GM23248 (cell line): ENCODE measurements at regions not wholly inside any gene's neighbourhood (a gene's known extent, or its start where the extent isn't known, plus 50 kb on each side); places are given as distances from the start of the nearest gene placed in this dataset.

Experiments
- DNase-seq: peaks from one replicate; pipeline ENCODE4 v3.0.0-alpha.2; 2015
- H2AFZ ChIP-seq: fragments of 200-600 bp; sonication (generic); 2 replicates; pipeline ENCODE4 v1.6.1; 2016; ENCODE audit warnings: antibody characterized with exemption
- H3F3A ChIP-seq: fragments of 200-600 bp; sonication (generic); 2 replicates; pipeline ENCODE4 v1.6.1; 2016; ENCODE audit warnings: mild to moderate bottlenecking, antibody characterized with exemption, mixed run types; ENCODE audit not compliant: insufficient read depth
- H3K27ac ChIP-seq: fragments of 200-600 bp; sonication (generic); 2 replicates; pipeline ENCODE4 v1.5.1; 2016; ENCODE audit warnings: mild to moderate bottlenecking
- H3K27me3 ChIP-seq: fragments of 200-600 bp; sonication (generic); replicated peaks from 2 replicates; pipeline ENCODE4 v1.6.1; 2016; ENCODE audit warnings: mild to moderate bottlenecking; ENCODE audit not compliant: insufficient read depth
- H3K36me3 ChIP-seq: fragments of 200-600 bp; sonication (generic); 2 replicates; pipeline ENCODE4 v1.6.1; 2016; ENCODE audit warnings: low read depth, mild to moderate bottlenecking
- H3K4me1 ChIP-seq: fragments of 200-600 bp; sonication (generic); 2 replicates; pipeline ENCODE4 v1.6.1; 2016; ENCODE audit warnings: mild to moderate bottlenecking; ENCODE audit not compliant: insufficient read depth
- H3K4me2 ChIP-seq: fragments of 200-600 bp; sonication (generic); one replicate; pipeline ENCODE4 v1.6.1; 2016; ENCODE audit warnings: mild to moderate bottlenecking; ENCODE audit not compliant: unreplicated experiment
- H3K4me3 ChIP-seq: fragments of 200-600 bp; sonication (generic); 2 replicates; pipeline ENCODE4 v1.5.1; 2016; ENCODE audit warnings: mild to moderate bottlenecking
- H3K79me2 ChIP-seq: fragments of 200-600 bp; sonication (generic); 2 replicates; pipeline ENCODE4 v1.6.1; 2016; ENCODE audit warnings: mild to moderate bottlenecking; ENCODE audit not compliant: insufficient read depth
- H3K9ac ChIP-seq: fragments of 200-600 bp; sonication (generic); 2 replicates; pipeline ENCODE4 v1.6.1; 2016; ENCODE audit warnings: mild to moderate bottlenecking
- H3K9me2 ChIP-seq: fragments of 200-600 bp; sonication (generic); 2 replicates; pipeline ENCODE4 v1.6.1; 2016; ENCODE audit warnings: mixed run types, mild to moderate bottlenecking, moderate library complexity; ENCODE audit not compliant: insufficient read depth
- H3K9me3 ChIP-seq: fragments of 200-600 bp; sonication (generic); one replicate; pipeline ENCODE4 v1.6.1; 2017; ENCODE audit warnings: low read depth
- H4K20me1 ChIP-seq: fragments of 200-600 bp; sonication (generic); 2 replicates; pipeline ENCODE4 v1.6.0; 2016; ENCODE audit not compliant: insufficient read depth
- EZH2 ChIP-seq: fragments of 200-600 bp; sonication (generic); IDR thresholded peaks from 2 replicates; pipeline ENCODE4 v1.6.1; 2018; ENCODE audit warnings: antibody characterized with exemption, mild to moderate bottlenecking; ENCODE audit not compliant: insufficient read depth, poor library complexity, severe bottlenecking
- EZH2phosphoT487 ChIP-seq: fragments of 200-600 bp; sonication (generic); IDR thresholded peaks from 2 replicates; pipeline ENCODE4 v1.6.1; 2018; ENCODE audit warnings: antibody characterized with exemption, moderate library complexity, mild to moderate bottlenecking, low read depth; ENCODE audit not compliant: insufficient read depth
- WGBS, 2 experiments: methylation state at CpG; one replicate each; pipeline ENCODE4 v1.1.6; 2015 to 2017; ENCODE audit warnings: low lambda C conversion rate in 2 of 2, low coverage in 1 of 2; ENCODE audit errors: missing lambda C conversion rate in 2 of 2; 5-methylcytosine and 5-hydroxymethylcytosine counted together
- in situ Hi-C: fragments of 300-500 bp; cut with MboI; formaldehyde crosslinking; loops from 2 replicates; pipeline ENCODE4 v1.15.0; 2020

GRCh38 chr13:93007928-93008327 lies 218.7 kb upstream of the GPC6 start:
- H3K4me3 ChIP-seq: no peak overlapping the region
- no peaks in the 10 kb centered on the region for H3K9me2 ChIP-seq
- in situ Hi-C loops: no loop called here
- no peak overlapping the region for H3K4me2 ChIP-seq
- no peaks in the 10 kb centered on the region for H3K36me3 ChIP-seq
- H3F3A ChIP-seq: no peaks in the 10 kb centered on the region
- H3K27me3 ChIP-seq: no peaks in the 10 kb centered on the region
- no peak for DNase-seq
- H3K4me1 ChIP-seq: no peaks in the 10 kb centered on the region
- no peaks in the 10 kb centered on the region for H3K79me2 ChIP-seq
- no peak for TF ChIP-seq EZH2phosphoT487
- no peak for TF ChIP-seq EZH2
- no peaks in the 10 kb centered on the region for H3K9me3 ChIP-seq
- no peaks in the 10 kb centered on the region for H4K20me1 ChIP-seq
- H3K27ac ChIP-seq: no peak overlapping the region
- no peak overlapping the region for H3K9ac ChIP-seq
- H2AFZ ChIP-seq: no peak overlapping the region

- TF ChIP-seq EZH2 (no peak), EZH2phosphoT487 (no peak)
- no peak overlapping the region for H3K4me3 ChIP-seq
These were observed 209.0 kb upstream of the GPC6 start for GRCh38 chr13:93017493-93018112.

DNA sequence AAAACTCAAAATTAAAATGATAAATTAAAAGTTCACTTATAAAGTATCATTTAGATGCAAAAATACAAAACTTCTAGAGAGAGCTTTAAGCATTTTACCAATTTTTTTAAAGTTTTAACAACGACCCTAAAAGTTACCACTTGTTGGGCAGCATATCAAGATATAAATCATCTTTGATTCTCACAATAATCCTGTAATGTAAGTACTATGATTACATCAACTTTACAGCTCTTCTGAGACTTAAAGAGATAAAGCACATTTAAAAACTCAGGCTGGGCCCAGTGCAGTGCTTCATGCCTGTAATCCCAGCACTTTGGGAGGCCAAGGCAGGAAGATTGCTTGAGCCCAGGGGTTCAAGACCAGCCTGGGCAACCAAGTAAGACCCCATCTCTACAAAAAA lies 202.7 kb upstream of the GPC6 start:
- Histone ChIP-seq H3K27ac (no peak overlapping the region), H3K27me3 (0 out of 2 replicates have a peak, but pooled peaks cover 8% of the 10 kb centered on the region), H3K4me2 (no peak overlapping the region), H3K9me2 (no peaks in the 10 kb centered on the region), H3F3A (no peaks in the 10 kb centered on the region), H3K36me3 (no peaks in the 10 kb centered on the region), H3K9me3 (no peaks in the 10 kb centered on the region), H3K4me3 (no peak overlapping the region), H3K4me1 (no peaks in the 10 kb centered on the region), H3K79me2 (no peaks in the 10 kb centered on the region), H2AFZ (no peak overlapping the region), H4K20me1 (no peaks in the 10 kb centered on the region), H3K9ac (no peak overlapping the region)
- DNase-seq: no peak
- in situ Hi-C loops: no loop called here
- 0% methylated on average over 1 of the region's 1 CpG for WGBS, 2 experiments
- no peak for TF ChIP-seq EZH2
- no peak for TF ChIP-seq EZH2phosphoT487

More at GRCh38 chr13:93017493-93018112, 209.0 kb upstream of the GPC6 start:
- no peaks in the 10 kb centered on the region for H3K79me2 ChIP-seq
- no peaks in the 10 kb centered on the region for H3K4me1 ChIP-seq
- in situ Hi-C loops: no loop called here
- no peak overlapping the region for H2AFZ ChIP-seq
- no peak overlapping the region for H3K4me2 ChIP-seq
- H3F3A ChIP-seq: no peaks in the 10 kb centered on the region
- no peaks in the 10 kb centered on the region for H3K36me3 ChIP-seq
- H3K9me3 ChIP-seq: peaks cover 5% of the 10 kb centered on the region
- no peak overlapping the region for H3K27ac ChIP-seq
- no peak overlapping the region for H3K9ac ChIP-seq
- H3K9me2 ChIP-seq: no peaks in the 10 kb centered on the region
- no peaks in the 10 kb centered on the region for H3K27me3 ChIP-seq
- 15 to 23% methylated on average over 1 of the region's 1 CpG for WGBS, 2 experiments
- H4K20me1 ChIP-seq: no peaks in the 10 kb centered on the region
- DNase-seq: no peak

DNA sequence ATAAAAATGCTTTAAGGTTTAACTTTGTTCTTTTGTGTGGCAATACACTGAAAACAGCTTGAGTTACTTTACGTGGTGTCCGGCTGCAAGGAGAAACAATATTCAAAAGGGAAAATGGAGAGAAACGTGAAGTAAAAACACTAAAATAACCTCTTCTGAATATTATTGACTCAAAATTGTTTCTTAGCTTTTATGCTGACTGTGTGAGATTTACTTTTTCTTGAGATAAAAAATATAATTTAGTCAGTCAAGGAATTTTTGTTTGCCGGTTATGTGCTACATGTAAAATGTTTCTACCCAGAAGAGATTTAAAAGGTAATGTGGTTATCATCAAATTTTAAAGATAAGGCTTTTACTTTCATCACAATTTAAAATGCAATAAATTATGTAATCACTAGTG lies 200.6 kb upstream of the GPC6 start:
- Histone ChIP-seq H3K9me2 (no peaks in the 10 kb centered on the region), H3K4me1 (no peaks in the 10 kb centered on the region), H3F3A (no peaks in the 10 kb centered on the region), H3K4me3 (no peak overlapping the region), H3K27ac (no peak overlapping the region), H3K9ac (no peak overlapping the region), H2AFZ (no peak overlapping the region), H3K36me3 (no peaks in the 10 kb centered on the region), H3K79me2 (no peaks in the 10 kb centered on the region), H4K20me1 (no peaks in the 10 kb centered on the region), H3K4me2 (no peak overlapping the region), H3K27me3 (0 out of 2 replicates have a peak, but pooled peaks cover 11% of the 10 kb centered on the region), H3K9me3 (no peaks in the 10 kb centered on the region)
- no peak for DNase-seq
- TF ChIP-seq EZH2 (no peak), EZH2phosphoT487 (no peak)
- in situ Hi-C loops: no loop called here
- WGBS, 2 experiments: 54 to 61% methylated on average over 4 of the region's 4 CpGs

- peak; percentile 65 for DNase-seq
- Histone ChIP-seq H3K9me3 (no peaks in the 10 kb centered on the region), H3K9me2 (no peaks in the 10 kb centered on the region), H3F3A (no peaks in the 10 kb centered on the region), H3K27ac (peak overlapping the region; percentile 28), H4K20me1 (no peaks in the 10 kb centered on the region), H2AFZ (no peak overlapping the region), H3K4me1 (no peaks in the 10 kb centered on the region), H3K27me3 (0 out of 2 replicates have a peak, but pooled peaks cover 16% of the 10 kb centered on the region), H3K36me3 (no peaks in the 10 kb centered on the region), H3K9ac (no peak overlapping the region), H3K79me2 (no peaks in the 10 kb centered on the region), H3K4me2 (no peak overlapping the region), H3K4me3 (no peak overlapping the region)
- in situ Hi-C loops: no loop called here
- WGBS, 2 experiments: 17 to 18% methylated on average over 3 of the region's 3 CpGs
- TF ChIP-seq EZH2phosphoT487 (no peak), EZH2 (no peak)
These were observed 197.1 kb upstream of the GPC6 start for GRCh38 chr13:93029536-93029935.
